Forelimb muscle (tissue), 1 donor: ENCODE measurements at regions not wholly inside any gene's neighbourhood (a gene's known extent, or its start where the extent isn't known, plus 50 kb on each side); places are given as distances from the start of the nearest gene placed in this dataset.

Source experiments
- DNase-seq: peaks from one replicate; pipeline ENCODE4 v3.0.0-alpha.2; 2013; ENCODE audit warnings: low read depth

DNA sequence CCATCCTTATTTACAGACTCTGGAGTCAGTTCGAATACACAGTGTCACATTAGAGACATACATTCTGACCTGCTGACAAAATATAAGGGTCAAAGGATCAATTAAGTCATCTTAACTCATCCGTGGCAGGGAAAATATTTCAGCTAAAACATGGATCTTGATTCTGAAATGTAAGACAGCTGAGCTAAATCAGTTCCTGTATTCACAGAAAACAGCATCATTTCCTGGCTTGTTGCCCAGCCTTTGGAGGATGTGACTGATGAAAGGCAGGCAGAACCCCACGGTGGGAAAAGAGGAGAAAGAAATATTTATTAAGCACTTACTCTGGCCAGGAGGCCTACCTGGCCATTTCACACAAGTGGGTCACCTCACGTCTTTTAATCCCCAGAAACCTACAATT, 101.9 kb downstream of the GAS2L3 start:
- DNase-seq = peak; percentile 29

DNA sequence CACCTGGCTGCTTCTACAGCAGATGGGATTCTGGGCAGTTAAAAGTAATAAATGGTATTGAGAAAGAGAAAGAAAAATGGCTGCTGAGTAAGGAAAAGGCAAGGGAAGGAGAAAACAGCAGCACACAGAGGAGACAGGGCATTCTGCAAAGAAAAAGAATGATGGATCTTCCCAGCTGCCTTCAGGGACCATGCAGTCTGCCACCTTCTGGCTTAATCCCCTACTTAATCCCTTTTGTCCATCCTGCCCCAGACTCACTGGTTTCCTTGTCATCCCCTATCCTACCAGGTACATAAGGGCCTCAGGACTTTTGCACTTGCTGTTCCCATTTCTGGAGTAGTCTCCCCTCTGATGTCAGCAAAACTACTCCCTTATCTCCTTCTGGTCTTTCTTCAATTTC, 107.6 kb downstream of the GAS2L3 start:
- no peak for DNase-seq

DNA sequence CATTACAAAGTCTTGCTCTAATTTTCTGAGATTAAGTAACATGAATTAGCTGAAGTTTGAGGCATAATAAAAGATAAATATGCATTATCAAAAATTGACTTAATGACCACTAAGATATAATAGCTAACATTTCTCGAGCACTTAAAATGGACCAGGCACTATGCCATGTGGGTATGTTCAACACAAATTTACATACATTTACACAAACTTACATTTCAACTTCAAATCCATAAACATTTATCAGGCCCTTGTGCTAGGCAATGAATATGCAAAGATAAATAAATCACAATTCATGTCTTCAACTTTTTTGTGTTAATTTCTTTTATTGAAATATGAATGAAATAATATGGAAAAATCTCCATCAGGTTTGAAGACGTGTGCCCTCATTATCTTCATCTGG, 108.7 kb downstream of the GAS2L3 start:
- DNase-seq = no peak

DNA sequence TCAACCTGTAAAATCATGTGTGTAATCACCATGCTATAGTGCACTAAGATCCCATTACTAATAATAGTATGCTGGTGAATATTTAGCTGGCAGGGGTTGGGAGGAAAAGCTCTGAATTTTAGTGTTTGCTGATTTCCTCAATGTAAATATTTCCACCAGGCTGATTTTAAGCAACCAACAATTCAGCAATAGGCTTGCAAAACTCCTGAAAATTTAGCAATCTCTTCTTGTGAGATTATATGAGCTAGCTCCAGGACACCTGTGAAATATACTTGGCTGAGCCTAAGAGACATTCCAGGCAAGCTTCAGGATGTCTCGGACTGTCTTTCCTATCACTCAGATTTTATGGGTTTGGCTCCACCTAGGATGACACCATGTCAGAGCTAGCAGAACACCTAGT, 106.9 kb upstream of the ANO4 start:
- DNase-seq = no peak

DNA sequence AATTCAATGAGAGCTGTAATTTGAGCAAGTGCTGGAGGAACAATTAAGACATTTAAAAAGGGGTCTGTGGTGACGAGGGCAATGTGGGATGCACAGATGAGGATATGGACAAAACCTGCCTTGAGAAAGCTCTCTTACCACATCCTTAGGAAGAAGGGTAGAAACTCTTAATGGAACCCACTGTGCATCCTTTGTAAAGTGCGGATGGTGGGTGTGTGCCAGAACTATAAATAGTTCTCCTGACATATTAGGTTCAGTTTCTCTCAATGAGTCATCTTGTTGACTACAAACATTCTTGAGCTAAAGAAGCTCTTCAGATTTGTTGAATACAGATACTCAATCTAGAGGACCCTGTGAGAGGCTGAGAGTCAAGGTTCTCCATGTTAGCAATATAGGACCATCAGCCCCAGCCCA, 106.1 kb upstream of the ANO4 start:
- no peak for DNase-seq

DNA sequence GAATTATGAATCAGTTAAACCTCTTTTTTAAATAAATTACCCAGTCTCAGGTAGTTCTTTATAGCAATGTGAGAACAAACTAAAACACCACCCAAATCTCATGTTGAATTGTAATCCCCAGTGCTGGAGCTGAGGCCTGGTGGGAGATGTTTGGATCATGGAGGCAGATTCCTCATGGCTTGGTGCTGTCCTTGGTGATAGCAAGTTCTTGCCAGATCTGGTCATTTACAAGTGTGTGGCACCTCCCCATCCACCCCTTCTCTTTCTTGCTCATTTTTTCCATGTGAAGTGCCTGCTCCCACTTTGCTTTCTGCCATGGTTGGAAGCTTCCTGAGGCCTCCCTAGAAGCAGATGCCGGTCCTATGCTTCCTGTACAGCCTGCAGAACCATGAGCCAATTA, 102.1 kb upstream of the ANO4 start:
- DNase-seq = no peak

DNA sequence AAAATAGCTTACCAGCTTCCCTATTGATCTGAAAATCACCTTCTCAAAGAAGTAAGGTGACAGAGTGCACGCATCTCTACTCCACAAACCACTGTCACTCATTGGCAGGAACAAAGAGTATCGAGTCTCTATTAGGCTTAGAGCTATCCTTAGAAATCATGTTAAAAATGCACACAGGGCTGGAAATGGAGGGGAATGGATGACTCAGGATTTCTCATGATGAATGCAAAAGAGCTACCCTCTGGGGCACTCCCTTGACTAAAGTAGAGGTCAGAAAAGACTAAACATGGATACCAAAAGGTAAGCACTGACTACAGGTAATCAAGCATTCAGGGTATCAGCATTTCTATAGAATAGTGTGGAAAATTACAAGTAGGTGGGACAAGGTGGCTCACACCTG, 96.1 kb upstream of the ANO4 start:
- DNase-seq = no peak

DNA sequence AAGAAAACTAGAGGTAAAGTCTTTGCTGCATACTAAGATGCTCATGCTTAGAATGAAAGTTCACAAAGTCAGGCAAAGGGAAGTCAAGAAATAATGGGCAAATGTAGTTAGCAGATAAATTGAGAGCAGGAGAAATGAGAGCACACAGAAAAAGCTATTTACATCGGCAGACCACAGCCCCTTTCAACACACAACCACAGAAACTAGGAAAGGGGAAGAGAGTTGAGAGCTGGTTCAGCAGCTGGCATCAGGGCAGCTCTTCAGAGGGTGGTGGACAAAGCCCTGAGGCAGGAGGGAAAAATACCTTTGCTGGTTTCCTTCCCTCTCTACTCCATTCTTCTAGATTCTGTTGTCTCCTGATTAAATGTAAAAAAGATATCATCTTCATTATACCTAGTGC, 95.4 kb upstream of the ANO4 start:
- no peak for DNase-seq

DNA sequence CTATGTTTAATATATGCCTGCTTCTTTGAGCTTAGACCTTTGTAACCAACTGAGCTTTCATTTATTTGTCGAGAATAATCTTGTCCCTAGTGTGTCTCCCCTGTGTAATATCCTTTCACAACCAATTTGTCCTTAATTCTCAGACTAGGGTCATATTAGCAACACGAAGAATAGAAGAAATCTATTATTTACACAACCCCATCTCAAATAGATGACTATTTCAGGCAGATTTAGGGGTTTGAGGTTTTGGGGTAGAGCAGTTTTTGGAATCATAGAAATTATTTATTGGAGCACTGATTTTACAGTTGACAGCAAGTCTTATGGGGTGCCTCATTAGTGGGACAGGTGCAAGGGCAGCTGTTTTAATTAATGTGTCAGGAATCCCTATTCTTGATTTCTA, 91.2 kb upstream of the ANO4 start:
- DNase-seq = no peak

DNA sequence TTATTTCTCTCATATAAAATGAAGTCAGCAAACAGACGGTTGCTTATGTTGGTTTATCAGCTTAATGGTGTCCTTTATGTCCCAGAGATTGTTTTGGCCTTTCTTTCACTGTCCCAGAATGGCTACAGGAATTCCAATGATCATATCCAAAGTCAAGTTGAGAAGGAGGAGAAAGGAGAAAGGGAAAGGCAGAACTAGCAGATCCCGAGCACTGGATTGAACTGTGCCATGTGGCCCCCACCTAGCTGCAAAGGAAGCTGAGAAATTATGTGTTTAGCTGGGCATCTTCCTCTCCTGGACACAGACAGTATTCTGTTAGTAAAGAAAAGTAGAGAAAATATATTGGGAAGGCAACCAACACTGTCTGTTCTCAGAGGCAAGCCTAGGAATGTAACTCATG, 90.7 kb upstream of the ANO4 start:
- no peak for DNase-seq

DNA sequence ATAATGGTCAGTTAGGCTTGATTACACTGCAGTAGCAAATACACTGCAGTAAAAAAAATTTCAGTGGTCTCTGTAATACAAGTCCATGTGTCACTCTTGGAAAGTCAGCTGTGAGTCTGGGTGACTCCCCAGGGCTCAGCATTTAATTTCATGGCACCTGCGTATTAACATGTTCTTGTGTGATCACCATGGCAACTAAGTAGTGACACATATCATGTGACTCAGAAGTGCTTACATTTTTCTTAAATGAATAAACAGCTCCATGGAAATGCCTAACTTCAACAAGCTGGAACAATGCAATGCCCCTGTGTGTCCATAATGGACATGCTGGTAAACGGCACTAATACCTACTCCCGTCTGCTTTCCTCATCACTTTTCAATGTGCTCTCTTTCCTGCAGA, 88.5 kb upstream of the ANO4 start:
- DNase-seq = no peak

DNA sequence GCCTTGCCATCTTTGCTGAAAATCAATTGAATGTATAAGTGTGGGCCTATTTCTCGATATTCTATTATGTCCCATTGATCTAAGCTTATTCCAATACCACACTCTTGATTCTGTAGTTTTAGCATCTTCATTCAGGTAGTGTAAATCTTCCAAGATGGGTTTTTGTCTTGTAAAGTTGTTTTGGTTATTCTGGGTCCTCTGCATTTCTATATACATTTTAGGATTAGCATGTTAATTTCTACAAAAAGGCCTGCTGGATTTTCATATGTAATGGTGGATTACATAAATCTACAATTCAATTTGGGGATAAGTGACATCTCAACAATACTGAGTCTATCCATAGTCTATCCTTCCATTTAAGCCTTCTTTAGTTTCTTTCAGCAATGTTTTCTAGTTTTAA, 86.0 kb upstream of the ANO4 start:
- DNase-seq = no peak

DNA sequence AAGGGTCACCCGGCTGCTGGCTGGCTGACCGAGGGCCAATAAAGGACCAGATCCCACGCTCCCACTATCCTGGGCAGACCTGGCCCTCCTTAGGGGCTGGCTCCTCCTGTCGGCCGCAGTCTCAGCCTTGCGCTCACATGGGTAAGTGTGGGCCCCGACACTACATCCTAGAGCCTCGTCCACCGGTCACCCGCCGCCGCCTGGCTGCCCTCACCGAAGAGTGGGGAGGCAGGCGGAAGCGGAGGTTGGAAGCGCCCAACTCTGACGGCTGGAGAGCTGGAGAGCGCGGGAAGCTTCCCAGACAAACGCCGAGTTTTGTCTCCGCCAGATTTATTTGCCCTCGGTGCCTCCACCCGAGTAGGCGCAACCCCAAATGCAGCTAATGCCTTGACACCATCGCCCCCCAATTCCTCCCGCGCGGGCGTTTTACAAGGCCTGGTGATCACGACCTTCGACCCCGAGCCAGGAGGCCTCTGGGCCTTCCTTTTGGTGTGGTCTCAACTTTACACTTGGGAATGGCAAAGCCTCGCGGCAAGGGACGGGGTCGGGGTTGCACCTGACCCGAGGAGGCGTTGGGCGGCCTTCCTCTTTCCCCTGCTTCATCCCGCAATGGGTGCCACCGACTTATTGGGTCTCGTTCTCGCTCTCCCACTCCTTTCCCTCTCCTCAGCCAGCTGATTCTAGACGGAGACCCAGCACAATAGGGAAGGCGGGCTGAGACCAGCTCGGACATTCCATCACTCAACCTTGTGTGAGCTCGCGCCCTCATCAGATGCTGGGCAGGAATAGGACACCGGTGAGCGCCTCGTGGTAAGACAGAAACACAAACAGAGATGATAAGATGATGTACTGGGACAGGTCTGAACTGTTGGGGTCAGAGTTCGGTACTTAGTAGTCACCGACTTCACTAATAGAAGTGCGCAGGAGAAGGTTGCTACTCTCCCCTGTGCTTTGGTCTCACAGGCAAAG, 78.3 kb upstream of the ANO4 start:
- DNase-seq = no peak

DNA sequence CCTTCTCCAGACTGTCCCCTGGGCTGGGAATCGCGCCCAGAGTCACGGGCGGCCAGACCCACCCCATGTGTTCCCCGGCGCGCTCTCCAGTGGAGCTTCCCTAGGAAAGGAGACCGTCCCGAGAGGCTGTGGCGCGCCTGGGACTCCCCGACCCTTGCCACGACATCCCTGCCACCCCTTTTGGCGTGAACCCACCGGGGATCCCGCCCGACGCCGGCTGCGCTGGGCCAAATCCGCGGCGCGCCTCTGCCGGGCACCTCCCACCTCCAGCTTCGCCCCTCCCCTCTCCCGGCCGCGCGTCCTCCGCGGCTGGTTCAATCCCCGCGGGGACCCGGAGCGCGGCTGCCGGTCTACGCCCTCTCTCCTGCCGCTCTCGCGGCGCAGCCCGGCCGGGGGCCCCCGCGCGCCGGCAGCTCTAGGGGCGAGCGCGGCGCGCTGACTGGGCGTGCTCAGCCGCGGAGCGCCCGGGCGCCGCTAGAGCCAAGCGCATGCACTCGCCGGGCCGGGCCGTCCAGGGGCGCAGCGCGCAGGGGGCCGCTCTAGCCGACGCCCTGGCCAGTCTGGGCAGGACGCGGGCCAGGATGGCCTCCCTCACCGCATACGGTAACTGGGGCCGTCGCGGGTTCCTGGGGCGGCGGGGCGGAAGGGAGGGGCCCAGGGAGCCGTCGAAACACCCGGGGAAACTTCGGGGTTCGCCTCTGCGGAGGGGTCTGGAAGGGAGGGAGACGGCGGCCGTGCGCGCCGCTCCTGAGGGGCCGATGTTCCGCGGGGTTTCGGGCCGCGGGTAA, 77.4 kb upstream of the ANO4 start:
- no peak for DNase-seq

DNA sequence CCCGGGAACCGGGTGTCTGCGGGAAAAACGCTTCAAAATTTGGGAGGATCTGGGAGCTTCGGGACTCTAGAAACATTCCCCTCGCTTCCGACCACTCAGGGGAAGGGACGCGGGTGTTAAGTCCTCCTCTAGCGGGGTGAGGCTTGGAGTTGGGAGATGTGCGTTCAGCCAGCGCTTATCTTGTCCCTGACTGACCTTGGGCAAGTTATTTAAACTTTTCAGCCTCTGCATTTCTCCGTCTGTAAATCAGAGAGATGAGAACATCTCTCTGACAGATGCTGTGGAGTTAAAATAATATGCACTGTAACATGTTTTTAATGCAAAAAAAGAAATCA, 76.9 kb upstream of the ANO4 start:
- no peak for DNase-seq

DNA sequence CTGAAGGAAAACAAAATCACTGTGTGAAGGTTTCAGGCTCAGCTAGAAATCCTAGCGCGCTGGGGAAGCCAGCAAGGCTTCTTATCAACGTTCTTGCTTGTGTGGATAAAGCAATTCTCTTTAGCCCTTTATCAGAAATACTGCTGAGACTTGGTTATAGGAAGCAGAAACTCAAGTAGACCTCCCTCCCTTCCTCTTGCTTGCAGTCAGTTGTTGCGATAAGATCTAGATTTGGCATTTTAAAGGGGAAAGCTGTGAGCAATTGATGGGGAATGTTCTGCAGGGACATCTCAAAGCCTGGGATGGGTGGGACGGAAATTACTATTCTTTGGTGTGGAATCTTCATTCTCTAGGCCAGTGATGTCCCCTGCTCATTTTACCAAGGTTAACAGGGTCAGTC, 76.4 kb upstream of the ANO4 start:
- no peak for DNase-seq

DNA sequence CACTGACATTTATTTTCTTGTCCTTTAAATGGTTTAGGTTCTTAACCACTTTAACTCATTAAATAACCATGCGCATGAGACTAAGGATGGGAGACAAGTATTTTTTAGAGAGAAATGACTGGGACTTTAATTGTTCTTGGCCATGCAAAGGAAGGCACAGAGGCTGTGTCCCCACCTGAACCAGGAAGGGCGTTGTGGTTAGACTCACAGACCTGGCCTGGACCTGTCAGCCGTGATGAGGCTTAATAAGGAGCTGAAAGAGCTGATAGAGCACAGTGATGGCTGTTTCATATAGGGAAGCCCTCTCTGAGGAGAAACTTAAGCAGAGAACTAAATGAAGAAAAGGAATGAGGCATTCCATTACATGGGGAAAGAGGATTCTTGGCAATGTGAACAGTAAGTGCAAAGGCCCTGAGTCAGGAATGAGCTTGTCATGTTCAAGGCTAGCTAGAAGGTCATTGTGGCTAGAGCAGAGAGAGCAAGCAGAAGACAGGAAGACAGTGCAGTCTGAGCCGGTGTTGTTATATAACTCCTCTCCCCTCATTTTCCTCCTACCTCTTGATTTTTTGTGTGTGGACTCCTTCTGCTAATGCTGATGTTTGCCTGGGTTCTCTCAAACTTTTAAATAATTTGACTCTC, 74.4 kb upstream of the ANO4 start:
- DNase-seq = no peak

DNA sequence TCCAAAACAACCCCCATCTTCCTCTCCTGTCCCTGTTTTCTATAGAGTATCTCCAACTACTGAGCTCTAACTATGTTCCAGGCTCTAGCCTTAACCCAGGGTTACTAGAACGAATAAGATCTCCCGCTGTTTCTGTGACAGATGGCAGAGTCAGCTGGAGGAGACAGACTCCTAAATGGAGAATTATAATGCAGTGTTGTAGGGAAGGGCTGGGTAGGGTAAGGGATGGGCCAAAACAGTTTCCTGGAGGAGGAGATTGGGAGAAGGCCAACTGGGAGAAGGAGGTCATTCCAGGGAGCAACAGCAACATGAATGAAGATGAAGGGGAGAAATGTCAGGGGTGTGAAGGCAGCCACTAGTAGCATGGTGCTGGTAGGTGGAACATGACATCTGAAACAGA, 73.4 kb upstream of the ANO4 start:
- no peak for DNase-seq

DNA sequence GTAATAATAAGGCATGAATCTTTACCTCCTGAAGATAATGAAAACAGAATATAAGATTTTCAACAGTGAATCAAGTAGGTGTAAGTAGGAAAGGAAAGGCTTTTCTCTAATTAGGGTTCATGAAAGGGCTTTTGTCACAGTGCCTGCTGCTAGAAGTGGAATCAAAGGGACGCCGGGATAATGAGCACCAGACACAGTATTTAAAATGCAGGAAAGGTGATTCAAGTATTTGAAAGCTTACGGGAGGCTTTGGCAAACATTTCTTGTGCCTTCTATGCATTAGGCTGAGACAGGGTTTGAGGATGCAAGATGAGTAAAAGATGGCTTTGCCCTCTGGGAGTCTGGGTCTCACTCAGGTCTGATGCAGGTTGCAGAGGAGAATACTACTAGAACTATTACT, 70.5 kb upstream of the ANO4 start:
- DNase-seq = no peak

DNA sequence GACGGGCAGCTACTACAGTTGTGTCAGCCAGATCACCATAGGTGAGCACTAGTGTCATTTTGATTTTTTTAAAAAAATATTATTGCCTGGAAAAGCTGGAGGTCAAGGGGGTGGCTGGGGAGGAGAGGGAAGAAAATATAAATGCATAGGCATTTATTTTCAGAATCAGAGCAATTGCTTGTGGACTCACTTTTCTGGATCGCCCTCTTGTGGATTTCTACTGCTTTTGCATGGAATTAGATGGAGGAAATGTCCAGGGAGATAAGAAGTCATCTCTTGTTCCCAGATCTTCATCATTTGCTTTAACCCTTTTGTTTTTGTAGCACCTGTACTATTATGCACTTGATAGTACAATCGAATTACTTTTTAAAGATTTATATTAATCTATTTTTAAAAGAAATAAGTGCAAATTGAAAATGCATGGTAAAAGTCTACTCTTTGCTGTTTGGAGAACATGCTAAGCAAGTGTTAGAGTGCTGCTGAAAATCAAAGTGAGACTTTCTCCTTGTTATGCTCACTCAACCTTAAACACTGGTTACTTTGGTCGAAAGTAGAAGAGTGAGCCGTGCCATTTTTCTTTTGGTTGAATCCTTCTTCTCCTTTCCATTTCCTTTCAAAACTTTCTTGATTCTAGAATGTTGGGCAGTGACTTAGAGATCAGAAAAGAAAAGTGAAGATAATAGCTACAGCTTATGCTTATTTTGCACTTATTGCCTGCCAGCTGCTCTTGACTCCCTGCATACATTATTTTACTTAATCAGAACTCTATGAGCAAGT, 60.6 kb upstream of the ANO4 start:
- DNase-seq = no peak

DNA sequence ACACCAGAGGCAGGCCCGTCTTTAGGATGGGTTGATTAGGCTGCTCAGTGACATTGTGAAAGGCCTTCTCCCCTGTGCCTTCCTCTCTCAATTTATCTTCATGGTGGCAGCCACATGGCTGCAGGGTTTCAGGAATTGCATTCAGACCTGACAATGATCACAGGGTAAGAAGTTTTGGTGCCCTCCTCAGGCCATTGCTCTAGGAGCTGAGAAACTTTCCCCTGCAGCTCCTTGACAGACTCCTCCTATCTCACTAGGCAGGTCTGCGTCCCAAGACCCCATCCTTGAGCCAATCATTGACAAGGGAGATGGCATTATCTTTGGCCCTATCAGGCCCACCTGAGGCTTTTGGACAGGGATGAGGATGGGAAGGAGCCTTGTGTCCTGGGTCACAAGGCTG, 57.4 kb upstream of the ANO4 start:
- DNase-seq = no peak

DNA sequence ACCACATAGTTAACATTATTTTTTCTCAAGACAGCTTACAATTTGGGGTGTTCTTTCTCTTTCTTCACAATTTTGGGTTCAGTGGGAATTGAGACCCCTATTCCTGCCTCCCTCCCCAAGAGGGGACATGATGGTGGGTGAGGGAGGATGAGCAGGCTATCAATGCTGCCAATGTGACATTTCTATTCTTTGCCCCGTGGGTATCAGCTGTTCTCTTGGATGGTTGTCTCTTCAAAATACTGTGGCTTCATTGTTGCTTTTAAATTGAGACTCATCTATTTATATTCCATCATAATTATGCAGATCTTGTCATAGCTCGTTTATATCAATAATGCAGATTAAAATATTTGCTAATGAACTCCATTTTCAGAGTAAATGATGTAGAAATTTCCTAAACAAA, 56.5 kb upstream of the ANO4 start:
- no peak for DNase-seq
